Testis (tissue), 2 donors: ENCODE measurements at regions not wholly inside any gene's neighbourhood (a gene's known extent, or its start where the extent isn't known, plus 50 kb on each side); places are given as distances from the start of the nearest gene placed in this dataset.

Source experiments
- DNase-seq: peaks from one replicate; pipeline ENCODE4 v3.0.0-alpha.2; 2019
- H3K27ac ChIP-seq, 2 donors: fragments of 200-600 bp; sonication (generic); one replicate each; pipeline ENCODE4 v1.5.1; 2019
- H3K27me3 ChIP-seq: fragments of 200-600 bp; sonication (generic); one replicate; pipeline ENCODE4 v1.5.1; 2019
- H3K36me3 ChIP-seq: fragments of 200-600 bp; sonication (generic); one replicate; pipeline ENCODE4 v1.5.1; 2017; ENCODE audit warnings: low read depth; ENCODE audit errors: missing control alignments
- H3K4me1 ChIP-seq: fragments of 200-600 bp; sonication (generic); one replicate; pipeline ENCODE4 v1.5.1; 2019
- H3K4me3 ChIP-seq, 2 donors: fragments of 200-600 bp; sonication (generic); one replicate each; pipeline ENCODE4 v1.5.1; 2017 to 2019
- H3K9me3 ChIP-seq: fragments of 200-600 bp; sonication (generic); one replicate; pipeline ENCODE4 v1.5.1; 2017
- CTCF ChIP-seq, 3 experiments: fragments of 450-650 bp in 2 of 3; fragments of 200-600 bp in 1 of 3; sonication (generic) in 1 of 3; IDR thresholded peaks; one replicate each; pipeline ENCODE4 v1.5.1; 2016 to 2019; ENCODE audit warnings: antibody characterized with exemption in 3 of 3, mild to moderate bottlenecking in 2 of 3, moderate library complexity in 1 of 3
- POLR2A ChIP-seq: fragments of 450-650 bp; IDR thresholded peaks from one replicate; pipeline ENCODE4 v1.6.1; 2017; ENCODE audit warnings: antibody characterized with exemption, mild to moderate bottlenecking, moderate library complexity
- WGBS, 2 donors: methylation state at CpG; one replicate each; pipeline ENCODE4 v1.1.5; 2018; 5-methylcytosine and 5-hydroxymethylcytosine counted together
- intact Hi-C: fragments of 100-400 bp; cut with DNase I; formaldehyde crosslinking; loops from one replicate; pipeline ENCODE4 v1.15.1; 2023; ENCODE audit warnings: low total_unique reads

GRCh38 chr3:8301977-8302735 is 199.5 kb upstream of the LMCD1 start:
- Histone ChIP-seq H3K4me1 (no peaks in the 10 kb centered on the region), H3K27me3 (no peaks in the 10 kb centered on the region), H3K4me3 (no peak overlapping the region), H3K36me3 (no peaks in the 10 kb centered on the region), H3K9me3 (no peaks in the 10 kb centered on the region), H3K27ac (no peak overlapping the region)
- intact Hi-C loops: no loop called here
- DNase-seq: no peak
- peak; percentile 40 to 62 (median 58) for TF ChIP-seq CTCF (IDR thresholded peaks at IDR 0.05)
- TF ChIP-seq POLR2A: no peak
- 43 to 46% methylated on average over 7 of the region's 7 CpGs for WGBS, 2 donors

GRCh38 chr3:8303466-8303865 is 198.2 kb upstream of the LMCD1 start:
- WGBS, 2 donors: 62 to 67% methylated on average over 1 of the region's 1 CpG
- Histone ChIP-seq H3K4me1 (no peaks in the 10 kb centered on the region), H3K9me3 (no peaks in the 10 kb centered on the region), H3K4me3 (no peak overlapping the region), H3K27me3 (no peaks in the 10 kb centered on the region), H3K27ac (no peak overlapping the region), H3K36me3 (no peaks in the 10 kb centered on the region)
- intact Hi-C loops: no loop called here
- DNase-seq: no peak
- TF ChIP-seq CTCF (IDR thresholded peaks at IDR 0.05) (no peak), POLR2A (no peak)

GRCh38 chr3:8305371-8305770 is 196.3 kb upstream of the LMCD1 start:
- Histone ChIP-seq H3K9me3 (no peaks in the 10 kb centered on the region), H3K4me1 (no peaks in the 10 kb centered on the region), H3K27me3 (no peaks in the 10 kb centered on the region), H3K27ac (no peak overlapping the region), H3K36me3 (no peaks in the 10 kb centered on the region), H3K4me3 (no peak overlapping the region)
- WGBS, 2 donors: 82 to 83% methylated on average over 1 of the region's 1 CpG
- DNase-seq: no peak
- TF ChIP-seq POLR2A: no peak
- TF ChIP-seq CTCF (IDR thresholded peaks at IDR 0.05): no peak
- intact Hi-C loops: no loop called here

GRCh38 chr3:8307545-8308110 is 194.0 kb upstream of the LMCD1 start:
- no peak for TF ChIP-seq CTCF (IDR thresholded peaks at IDR 0.05)
- TF ChIP-seq POLR2A: no peak
- no peak overlapping the region for H3K27ac ChIP-seq
- H3K36me3 ChIP-seq: no peaks in the 10 kb centered on the region
- DNase-seq: no peak
- no peaks in the 10 kb centered on the region for H3K4me1 ChIP-seq
- intact Hi-C loops: no loop called here
- H3K27me3 ChIP-seq: no peaks in the 10 kb centered on the region
- no peak overlapping the region for H3K4me3 ChIP-seq
- H3K9me3 ChIP-seq: no peaks in the 10 kb centered on the region

- Histone ChIP-seq H3K4me1 (peaks cover 4% of the 10 kb centered on the region), H3K27ac (no peak overlapping the region), H3K36me3 (no peaks in the 10 kb centered on the region), H3K9me3 (no peaks in the 10 kb centered on the region), H3K4me3 (no peak overlapping the region), H3K27me3 (no peaks in the 10 kb centered on the region)
- 96% methylated on average over 3 of the region's 3 CpGs for WGBS, 2 donors
- intact Hi-C loops: no loop called here
- no peak for TF ChIP-seq POLR2A
- DNase-seq: no peak
These were observed 190.3 kb upstream of the LMCD1 start for GRCh38 chr3:8311321-8311720.
